ENCODE measurements at regions not wholly inside any gene's neighbourhood (a gene's known extent, or its start where the extent isn't known, plus 50 kb on each side); places are given as distances from the start of the nearest gene placed in this dataset.
"Not testable (repeated sequence)": the region's sequence is repeated elsewhere in the genome, so short reads cannot be mapped to it uniquely, and the experiment has no call there.

- no peaks in the 10 kb centered on the region for H3K4me1 ChIP-seq
- H3K27me3 ChIP-seq, result no peaks in the 10 kb centered on the region
- intact Hi-C loops (cut with DNase I), result loop anchor here in 1 of 10 donors (5.0 kb wide), 1 partner anchor 38 kb away; no protein-coding TSS in a partner anchor
- TF ChIP-seq POLR2A (IDR thresholded peaks at IDR 0.05) (no peak), CTCF (IDR thresholded peaks at IDR 0.05) (no peak)
- no peak overlapping the region for H3K4me3 ChIP-seq
- DNase-seq, result peak in 2 of 5 donors; percentile 1 to 5
- no peak overlapping the region for H3K27ac ChIP-seq
- H3K36me3 ChIP-seq, result no peaks in the 10 kb centered on the region
- H3K9me3 ChIP-seq, result peaks cover 0 to 7% (median 0%) of the 10 kb centered on the region in 12 donors
- ATAC-seq, result no peak
- 93 to 99% (median 97%) methylated on average over 3 of the region's 3 CpGs for WGBS, 4 donors
Observed at GRCh38 chr21:43284700-43285099, 115.9 kb downstream of the CRYAA start.

DNA sequence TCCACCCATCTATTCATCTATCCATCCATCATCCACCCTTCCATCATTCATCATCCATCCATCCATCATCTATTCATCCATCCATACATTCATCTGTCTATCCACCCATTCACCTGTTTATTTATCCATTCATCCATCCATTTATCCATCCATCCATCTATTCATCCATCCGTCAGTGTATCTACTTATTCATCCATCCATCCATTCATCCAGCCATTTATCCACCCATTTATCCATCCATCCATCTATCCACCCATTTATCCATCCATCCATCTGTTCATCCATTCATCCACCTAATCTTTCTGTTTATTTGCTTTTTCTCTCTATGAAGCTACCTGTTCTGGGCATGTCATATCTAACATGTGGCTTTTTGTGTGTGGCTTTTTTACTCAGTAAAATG, 115.4 kb downstream of the CRYAA start:
- no peak overlapping the region for H3K4me3 ChIP-seq
- H3K27ac ChIP-seq, result no peak overlapping the region
- H3K4me1 ChIP-seq, result no peaks in the 10 kb centered on the region
- TF ChIP-seq CTCF (IDR thresholded peaks at IDR 0.05) (no peak), POLR2A (IDR thresholded peaks at IDR 0.05) (no peak)
- ATAC-seq, result no peak
- peaks cover 0 to 3% (median 0%) of the 10 kb centered on the region in 12 donors for H3K9me3 ChIP-seq
- intact Hi-C loops (cut with DNase I), result no loop called here
- WGBS, 4 donors, result 95 to 99% (median 96%) methylated on average over 1 of the region's 1 CpG
- DNase-seq, result no peak
- no peaks in the 10 kb centered on the region for H3K27me3 ChIP-seq
- no peaks in the 10 kb centered on the region for H3K36me3 ChIP-seq

GRCh38 chr21:43283925-43284221, 115.1 kb downstream of the CRYAA start:
- H3K36me3 ChIP-seq; ATAC-seq; H3K9me3 ChIP-seq; H3K4me3 ChIP-seq; H3K27ac ChIP-seq; intact Hi-C loops (cut with DNase I); H3K4me1 ChIP-seq; H3K27me3 ChIP-seq; DNase-seq: not testable (repeated sequence)
- WGBS, 4 donors, result 91 to 97% (median 96%) methylated on average over 2 of the region's 2 CpGs

DNA sequence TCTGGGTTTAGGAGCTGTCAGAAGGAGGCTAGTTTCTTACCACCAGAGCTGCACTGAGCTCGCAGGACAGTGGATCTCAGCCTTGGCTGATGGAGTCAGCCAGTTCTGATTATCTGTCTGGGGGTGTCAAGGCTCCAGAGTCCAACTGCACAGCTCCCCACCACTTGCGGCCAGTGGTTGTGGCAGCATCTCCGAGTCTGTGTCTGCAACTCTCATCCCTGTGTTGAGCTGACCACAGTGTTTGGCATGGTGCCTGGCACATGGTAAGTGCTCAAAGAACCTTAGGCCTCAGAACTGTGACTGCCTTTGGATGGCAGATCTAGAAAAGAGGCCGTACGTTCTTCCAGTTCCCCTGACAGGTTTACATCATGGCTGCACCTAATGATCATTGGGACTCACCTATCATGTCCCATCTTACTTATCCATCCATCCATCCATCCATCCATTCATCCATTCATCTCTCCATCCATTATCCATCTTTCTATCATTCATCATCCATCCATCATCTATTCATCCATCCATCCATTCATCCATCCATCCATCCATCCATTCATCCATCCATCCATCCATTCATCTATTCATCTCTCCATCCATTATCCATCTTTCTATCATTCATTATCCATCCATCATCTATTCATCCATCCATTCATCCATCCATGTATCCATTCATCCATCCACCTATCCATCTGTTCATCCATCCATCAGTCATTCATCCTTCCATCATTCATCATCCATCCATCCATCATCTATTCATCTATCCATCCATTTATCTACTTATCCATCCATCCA, 114.5 kb downstream of the CRYAA start:
- WGBS, 4 donors, result 82 to 90% (median 84%) methylated on average over 5 of the region's 5 CpGs

More for the DNA sequence above, 114.5 kb downstream of the CRYAA start:
- TF ChIP-seq POLR2A (IDR thresholded peaks at IDR 0.05) (no peak), CTCF (IDR thresholded peaks at IDR 0.05) (no peak)
- H3K27ac ChIP-seq, result no peak overlapping the region
- DNase-seq, result peak in 3 of 5 donors; percentile 10 to 20 (median 15)
- peaks cover 0 to 3% (median 0%) of the 10 kb centered on the region in 12 donors for H3K9me3 ChIP-seq
- no peak overlapping the region for H3K4me3 ChIP-seq
- no peaks in the 10 kb centered on the region for H3K36me3 ChIP-seq
- H3K27me3 ChIP-seq, result peaks cover 0 to 3% (median 0%) of the 10 kb centered on the region in 9 donors
- no peak for ATAC-seq
- H3K4me1 ChIP-seq, result peaks cover 0 to 6% (median under 1%) of the 10 kb centered on the region in 12 donors
- intact Hi-C loops (cut with DNase I), result no loop called here
